ENCODE measurements at regions not wholly inside any gene's neighbourhood (a gene's known extent, or its start where the extent isn't known, plus 50 kb on each side); places are given as distances from the start of the nearest gene placed in this dataset.

DNA sequence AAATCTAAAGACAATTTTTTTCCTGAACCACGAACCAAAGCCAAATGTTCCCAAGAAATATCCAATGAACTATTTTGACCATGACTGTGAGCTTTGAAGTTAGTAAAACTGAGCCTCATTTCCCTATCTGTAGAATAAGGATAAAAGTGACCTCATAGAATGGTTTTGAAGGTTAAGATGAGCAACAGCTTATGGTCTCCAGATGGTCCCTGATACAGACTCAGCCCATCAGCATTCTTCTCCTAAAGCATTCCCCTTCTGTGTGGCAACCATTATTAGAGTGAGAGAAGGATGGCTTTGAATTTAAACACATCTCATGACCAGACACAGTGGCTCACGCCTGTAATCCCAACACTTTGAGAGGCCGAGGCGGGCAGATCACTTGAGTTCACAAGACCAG, 70.1 kb downstream of the COPRS start:
- TF ChIP-seq, protein P1, sequence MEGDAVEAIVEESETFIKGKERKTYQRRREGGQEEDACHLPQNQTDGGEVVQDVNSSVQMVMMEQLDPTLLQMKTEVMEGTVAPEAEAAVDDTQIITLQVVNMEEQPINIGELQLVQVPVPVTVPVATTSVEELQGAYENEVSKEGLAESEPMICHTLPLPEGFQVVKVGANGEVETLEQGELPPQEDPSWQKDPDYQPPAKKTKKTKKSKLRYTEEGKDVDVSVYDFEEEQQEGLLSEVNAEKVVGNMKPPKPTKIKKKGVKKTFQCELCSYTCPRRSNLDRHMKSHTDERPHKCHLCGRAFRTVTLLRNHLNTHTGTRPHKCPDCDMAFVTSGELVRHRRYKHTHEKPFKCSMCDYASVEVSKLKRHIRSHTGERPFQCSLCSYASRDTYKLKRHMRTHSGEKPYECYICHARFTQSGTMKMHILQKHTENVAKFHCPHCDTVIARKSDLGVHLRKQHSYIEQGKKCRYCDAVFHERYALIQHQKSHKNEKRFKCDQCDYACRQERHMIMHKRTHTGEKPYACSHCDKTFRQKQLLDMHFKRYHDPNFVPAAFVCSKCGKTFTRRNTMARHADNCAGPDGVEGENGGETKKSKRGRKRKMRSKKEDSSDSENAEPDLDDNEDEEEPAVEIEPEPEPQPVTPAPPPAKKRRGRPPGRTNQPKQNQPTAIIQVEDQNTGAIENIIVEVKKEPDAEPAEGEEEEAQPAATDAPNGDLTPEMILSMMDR (IDR thresholded peaks at IDR 0.05; ENCODE audit: low read depth, low read length, missing input control), result no peak
- TF ChIP-seq GABPA (IDR thresholded peaks at IDR 0.05 in 1 of 2, conservative IDR thresholded peaks at IDR 0.05 in 1 of 2), result no peak
- TF ChIP-seq, protein P2, sequence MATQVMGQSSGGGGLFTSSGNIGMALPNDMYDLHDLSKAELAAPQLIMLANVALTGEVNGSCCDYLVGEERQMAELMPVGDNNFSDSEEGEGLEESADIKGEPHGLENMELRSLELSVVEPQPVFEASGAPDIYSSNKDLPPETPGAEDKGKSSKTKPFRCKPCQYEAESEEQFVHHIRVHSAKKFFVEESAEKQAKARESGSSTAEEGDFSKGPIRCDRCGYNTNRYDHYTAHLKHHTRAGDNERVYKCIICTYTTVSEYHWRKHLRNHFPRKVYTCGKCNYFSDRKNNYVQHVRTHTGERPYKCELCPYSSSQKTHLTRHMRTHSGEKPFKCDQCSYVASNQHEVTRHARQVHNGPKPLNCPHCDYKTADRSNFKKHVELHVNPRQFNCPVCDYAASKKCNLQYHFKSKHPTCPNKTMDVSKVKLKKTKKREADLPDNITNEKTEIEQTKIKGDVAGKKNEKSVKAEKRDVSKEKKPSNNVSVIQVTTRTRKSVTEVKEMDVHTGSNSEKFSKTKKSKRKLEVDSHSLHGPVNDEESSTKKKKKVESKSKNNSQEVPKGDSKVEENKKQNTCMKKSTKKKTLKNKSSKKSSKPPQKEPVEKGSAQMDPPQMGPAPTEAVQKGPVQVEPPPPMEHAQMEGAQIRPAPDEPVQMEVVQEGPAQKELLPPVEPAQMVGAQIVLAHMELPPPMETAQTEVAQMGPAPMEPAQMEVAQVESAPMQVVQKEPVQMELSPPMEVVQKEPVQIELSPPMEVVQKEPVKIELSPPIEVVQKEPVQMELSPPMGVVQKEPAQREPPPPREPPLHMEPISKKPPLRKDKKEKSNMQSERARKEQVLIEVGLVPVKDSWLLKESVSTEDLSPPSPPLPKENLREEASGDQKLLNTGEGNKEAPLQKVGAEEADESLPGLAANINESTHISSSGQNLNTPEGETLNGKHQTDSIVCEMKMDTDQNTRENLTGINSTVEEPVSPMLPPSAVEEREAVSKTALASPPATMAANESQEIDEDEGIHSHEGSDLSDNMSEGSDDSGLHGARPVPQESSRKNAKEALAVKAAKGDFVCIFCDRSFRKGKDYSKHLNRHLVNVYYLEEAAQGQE (IDR thresholded peaks at IDR 0.05), result no peak
- no peak for TF ChIP-seq SP1 (IDR thresholded peaks at IDR 0.05)
- no peak for TF ChIP-seq FOXA1 (IDR thresholded peaks at IDR 0.05)
- no peak for TF ChIP-seq YY1 (IDR thresholded peaks at IDR 0.05)

Data from liver (tissue), 3 donors.